ENCODE measurements at regions not wholly inside any gene's neighbourhood (a gene's known extent, or its start where the extent isn't known, plus 50 kb on each side); places are given as distances from the start of the nearest gene placed in this dataset.

DNA sequence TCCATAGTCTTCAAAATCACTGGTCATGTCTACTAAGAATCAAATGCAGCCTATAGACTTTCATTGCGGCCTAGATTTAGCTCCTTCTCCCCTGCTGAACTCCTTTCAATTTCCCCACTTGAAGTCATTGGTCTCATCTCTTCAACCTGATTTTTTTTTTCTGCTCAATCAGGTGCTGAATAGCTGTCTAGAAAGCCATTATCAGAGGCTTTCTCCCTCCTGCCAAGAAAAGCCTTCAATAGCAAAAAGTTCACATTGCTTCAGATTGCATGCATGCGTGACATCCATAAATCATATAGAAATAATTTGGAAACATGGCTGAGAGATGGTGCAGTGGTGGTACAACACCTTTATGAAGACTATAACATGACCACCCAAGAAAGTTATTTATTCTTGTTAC lies 316.2 kb downstream of the PLK2 start:
- 84% methylated on average over 2 of the region's 2 CpGs; no CpG with 5 or more reads in 1 of the 2 experiments for WGBS, 2 experiments (ENCODE audit: extremely low coverage in 1 of 2, insufficient coverage in 1 of 2, insufficient read length in 1 of 2, insufficient replicate concordance in 2 of 2, low coverage in 1 of 2, low lambda C conversion rate in 2 of 2, missing lambda C conversion rate in 1 of 2)
- FAIRE-seq: no peak
- POLR2A ChIA-PET (ENCODE audit: partially characterized antibody): no interaction called here

More for the DNA sequence above, 316.2 kb downstream of the PLK2 start:
- Histone ChIP-seq H2AK5ac (ENCODE audit: low read depth, low read length) (no peak overlapping the region), H2BK5ac (ENCODE audit: low read depth, low read length) (no peak overlapping the region), H2BK20ac (ENCODE audit: low read length) (no peak overlapping the region), H3K4me3 (ENCODE audit: extremely low read depth in 1 of 4, insufficient read depth in 2 of 4, low read depth in 3 of 4, low read length in 4 of 4) (no peak overlapping the region), H3K18ac (ENCODE audit: extremely low read depth, low read length) (no peak overlapping the region), H3K4me1 (replicated peaks in 1 of 4; ENCODE audit: control insufficient read depth in 3 of 4, insufficient read depth in 4 of 4, low read length in 3 of 4) (no peaks in the 10 kb centered on the region), H3K4me2 (ENCODE audit: insufficient read depth in 1 of 2, low read depth in 2 of 2, low read length in 2 of 2) (no peak overlapping the region), H3K14ac (ENCODE audit: insufficient read length) (no peak overlapping the region), H4K20me1 (replicated peaks in 1 of 2; ENCODE audit: control insufficient read depth in 1 of 2, insufficient read depth in 2 of 2, low read length in 2 of 2) (no peaks in the 10 kb centered on the region), H3K4ac (replicated peaks; ENCODE audit: insufficient read length, low read depth, low read length) (no peak overlapping the region), H3K27me3 (replicated peaks in 1 of 4; ENCODE audit: control insufficient read depth in 3 of 4, extremely low read depth in 1 of 4, insufficient read depth in 3 of 4, low read length in 3 of 4) (no peaks in the 10 kb centered on the region), H3K79me1 (ENCODE audit: low read depth, low read length) (no peaks in the 10 kb centered on the region), H2BK120ac (replicated peaks; ENCODE audit: low read depth, low read length) (no peak overlapping the region), H4K5ac (ENCODE audit: insufficient read length, low read depth, low read length) (no peak overlapping the region), H2BK12ac (ENCODE audit: low read depth, low read length) (no peak overlapping the region), H3K56ac (replicated peaks; ENCODE audit: insufficient read length, low read depth, low read length) (no peak overlapping the region), H3K27ac (ENCODE audit: low read depth, low read length) (no peak overlapping the region), H3K23me2 (ENCODE audit: low read depth, low read length) (no peaks in the 10 kb centered on the region), H2BK15ac (ENCODE audit: low read length) (no peak overlapping the region), H2AFZ (ENCODE audit: low read length) (no peak overlapping the region), H4K8ac (ENCODE audit: extremely low read depth, insufficient read depth, low read length) (no peak overlapping the region), H3K9ac (replicated peaks in 1 of 4; ENCODE audit: extremely low read depth in 1 of 4, low read depth in 3 of 4, low read length in 3 of 4) (no peak overlapping the region), H3K9me3 (ENCODE audit: insufficient read depth in 2 of 2, low read depth in 1 of 2, low read length in 1 of 2) (no peaks in the 10 kb centered on the region), H3K23ac (ENCODE audit: insufficient read length) (no peak overlapping the region), H3K36me3 (ENCODE audit: control insufficient read depth in 2 of 4, insufficient read depth in 4 of 4, low read length in 3 of 4) (no peaks in the 10 kb centered on the region), H3K79me2 (ENCODE audit: control insufficient read depth in 1 of 2, insufficient read depth in 2 of 2, low read length in 2 of 2) (no peaks in the 10 kb centered on the region), H4K91ac (replicated peaks; ENCODE audit: insufficient read length, low read length) (no peak overlapping the region)
- CTCF ChIA-PET (ENCODE audit: partially characterized antibody): interaction anchor here (0.7 to 1.2 kb wide), 4 partner anchors 10 to 244 kb away, joined by 3 to 4 read pairs (median 3); no protein-coding TSS in a partner anchor
- TF ChIP-seq RBBP5 (IDR thresholded peaks at IDR 0.05; ENCODE audit: borderline replicate concordance, low read depth, low read length) (no peak), SUZ12 (IDR thresholded peaks at IDR 0.05; ENCODE audit: low read length) (no peak), RFX5 (IDR thresholded peaks at IDR 0.05; ENCODE audit: borderline replicate concordance, low read depth, low read length) (no peak), POLR2A (IDR thresholded peaks at IDR 0.05; ENCODE audit: control extremely low read depth in 1 of 2, low read depth in 2 of 2, low read length in 2 of 2) (no peak), SIRT6 (IDR thresholded peaks at IDR 0.05; ENCODE audit: low read length) (no peak), TCF12 (IDR thresholded peaks at IDR 0.05; ENCODE audit: low read depth, low read length) (no peak), CTBP2 (IDR thresholded peaks at IDR 0.05; ENCODE audit: borderline replicate concordance, insufficient read depth, insufficient read length, low read length) (no peak), RXRA (IDR thresholded peaks at IDR 0.05; ENCODE audit: insufficient read depth, low read depth, low read length) (no peak), RNF2 (IDR thresholded peaks at IDR 0.05; ENCODE audit: borderline replicate concordance, low read depth, low read length, missing control alignments, poor library complexity, severe bottlenecking) (no peak)
- no peak for DNase-seq (ENCODE audit: low read depth in 1 of 2, low spot score in 2 of 2)

All from H1 (cell line).